OCI-LY3 (cell line): ENCODE measurements at regions not wholly inside any gene's neighbourhood (a gene's known extent, or its start where the extent isn't known, plus 50 kb on each side); places are given as distances from the start of the nearest gene placed in this dataset.

Experiments
- CTCF ChIP-seq: fragments of 200-600, 300-600 bp; sonication (generic); IDR thresholded peaks from 2 replicates; pipeline ENCODE4 v1.5.1; 2014; ENCODE audit warnings: antibody characterized with exemption, low read length, low read depth
- EZH2phosphoT487 ChIP-seq: fragments of 200-600 bp; shearing (Covaris generic); IDR thresholded peaks from 2 replicates; pipeline ENCODE4 v1.6.1; 2018; ENCODE audit warnings: antibody characterized with exemption, mixed run types, low read depth

DNA sequence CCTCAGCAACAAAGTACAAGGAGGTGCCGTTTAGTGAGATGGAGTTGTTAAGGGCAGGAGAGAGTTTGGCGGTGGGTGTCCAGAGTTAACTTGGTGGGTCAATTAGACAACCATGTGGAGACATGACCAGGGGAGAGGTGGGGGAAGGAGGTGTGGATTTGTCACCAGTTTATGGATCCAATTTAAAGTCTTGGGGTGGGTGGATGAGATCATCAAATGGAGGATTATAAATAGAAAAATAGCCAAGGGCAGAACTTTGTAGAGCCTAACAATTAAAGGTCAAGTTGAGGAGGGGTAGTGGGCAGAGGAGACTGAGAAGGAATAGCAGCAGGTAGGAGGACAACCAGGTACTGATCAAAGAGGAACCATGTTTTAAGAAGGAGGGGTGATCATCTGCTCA is 108.7 kb upstream of the IL12B start:
- TF ChIP-seq CTCF (no peak), EZH2phosphoT487 (no peak)
